GM18505 (cell line): ENCODE measurements at regions not wholly inside any gene's neighbourhood (a gene's known extent, or its start where the extent isn't known, plus 50 kb on each side); places are given as distances from the start of the nearest gene placed in this dataset.

ENCODE experiments used
- ATAC-seq: cut with Tn5 transposase; IDR thresholded peaks from one replicate; pipeline ENCODE4 v1.9.1; 2021; ENCODE audit not compliant: unreplicated experiment
- POLR2A ChIP-seq: IDR thresholded peaks from 4 replicates; pipeline ENCODE4 v1.6.1; 2011; ENCODE audit warnings: borderline replicate concordance; ENCODE audit not compliant: insufficient read depth, insufficient read length; ENCODE audit errors: extremely low read depth

DNA sequence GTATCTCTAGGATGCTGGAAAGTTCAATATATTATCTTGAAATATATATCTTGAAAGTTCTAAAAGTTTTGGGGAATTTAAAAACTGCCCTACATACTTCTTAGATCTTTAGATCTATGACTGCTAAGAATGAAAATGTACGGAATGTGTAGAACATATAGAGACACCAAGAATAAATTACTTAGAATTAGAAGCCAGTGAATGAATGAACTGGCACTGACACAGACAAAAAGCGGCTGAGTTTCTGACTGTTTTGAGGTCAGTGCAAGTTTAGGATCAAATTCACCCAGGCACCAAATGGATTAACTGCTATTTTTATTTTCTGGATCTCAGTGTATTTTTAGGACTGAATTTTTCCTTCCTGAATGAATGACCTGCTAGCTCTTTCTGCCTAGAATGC is 411.2 kb downstream of the KCTD12 start:
- ATAC-seq = no peak

GRCh38 chr13:76474356-76474755 is 411.8 kb downstream of the KCTD12 start:
- ATAC-seq = no peak

More for the DNA sequence above, 411.2 kb downstream of the KCTD12 start:
- TF ChIP-seq POLR2A = no peak

GRCh38 chr13:76473552-76474134 is 412.6 kb downstream of the KCTD12 start:
- TF ChIP-seq POLR2A = no peak
- ATAC-seq = peak; percentile 100

More at GRCh38 chr13:76474356-76474755, 411.8 kb downstream of the KCTD12 start:
- no peak for TF ChIP-seq POLR2A

DNA sequence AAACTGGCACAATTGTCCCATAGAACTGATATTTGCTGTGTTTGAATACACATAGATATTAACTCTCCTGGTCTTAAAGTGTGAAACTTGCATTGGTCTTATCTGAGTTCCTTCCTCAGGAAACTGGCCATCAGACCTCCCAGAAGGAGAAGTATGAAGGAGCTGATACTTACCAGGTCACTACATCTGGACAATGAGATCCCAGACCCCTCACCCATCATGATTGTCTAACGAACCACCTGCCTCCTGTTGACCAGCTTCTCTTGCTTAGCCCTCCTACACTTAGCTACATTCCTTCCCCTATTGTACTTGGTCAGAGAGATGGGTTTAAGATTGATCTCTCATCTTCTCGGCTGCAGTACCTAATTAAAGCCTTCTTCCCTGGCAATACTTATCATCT is 413.3 kb downstream of the KCTD12 start:
- ATAC-seq = no peak

DNA sequence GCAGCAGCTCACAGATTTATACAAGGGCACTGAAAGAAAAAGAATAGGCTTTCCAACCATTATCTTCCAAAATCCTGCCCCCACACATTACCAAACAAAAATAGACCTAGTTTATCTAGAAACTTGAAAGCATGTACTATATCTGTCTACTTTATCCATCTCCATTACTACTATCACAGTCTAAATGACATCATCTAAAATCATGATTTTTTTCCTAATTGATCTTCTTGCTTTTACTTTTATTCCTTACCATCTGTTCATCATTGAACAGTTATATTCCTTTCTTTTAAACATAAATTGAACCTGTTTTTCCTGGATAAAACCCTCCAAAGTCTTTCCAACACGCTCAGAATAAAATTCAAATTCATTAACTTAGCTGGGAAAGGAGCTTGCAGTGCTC is 414.7 kb downstream of the KCTD12 start:
- ATAC-seq = no peak
- TF ChIP-seq POLR2A = no peak

More for the DNA sequence above, 413.3 kb downstream of the KCTD12 start:
- no peak for TF ChIP-seq POLR2A

DNA sequence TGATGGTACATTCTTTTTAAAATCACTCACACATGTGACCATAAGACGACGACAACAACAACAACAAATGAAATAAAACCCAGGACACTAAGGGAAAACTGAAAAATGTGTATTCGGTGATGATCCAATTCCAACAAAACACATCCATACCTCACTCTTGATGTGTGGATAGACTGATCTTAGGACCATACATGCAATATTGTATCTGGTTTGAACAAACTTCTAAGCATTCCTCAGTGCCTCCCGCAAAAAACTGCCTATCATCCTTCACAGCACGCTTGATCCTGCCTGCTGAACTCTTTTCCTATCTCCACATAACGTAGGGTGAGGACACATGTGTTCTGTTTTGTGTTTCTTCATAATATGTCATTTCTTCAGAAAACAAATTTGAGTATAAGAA is 415.2 kb downstream of the KCTD12 start:
- TF ChIP-seq POLR2A = no peak
- no peak for ATAC-seq

- TF ChIP-seq POLR2A = no peak
- ATAC-seq = no peak
Measured at GRCh38 chr13:76466043-76466442, 420.2 kb downstream of the KCTD12 start.

- no peak for ATAC-seq
- TF ChIP-seq POLR2A = no peak
Measured at GRCh38 chr13:76463314-76463713, 422.9 kb downstream of the KCTD12 start.

DNA sequence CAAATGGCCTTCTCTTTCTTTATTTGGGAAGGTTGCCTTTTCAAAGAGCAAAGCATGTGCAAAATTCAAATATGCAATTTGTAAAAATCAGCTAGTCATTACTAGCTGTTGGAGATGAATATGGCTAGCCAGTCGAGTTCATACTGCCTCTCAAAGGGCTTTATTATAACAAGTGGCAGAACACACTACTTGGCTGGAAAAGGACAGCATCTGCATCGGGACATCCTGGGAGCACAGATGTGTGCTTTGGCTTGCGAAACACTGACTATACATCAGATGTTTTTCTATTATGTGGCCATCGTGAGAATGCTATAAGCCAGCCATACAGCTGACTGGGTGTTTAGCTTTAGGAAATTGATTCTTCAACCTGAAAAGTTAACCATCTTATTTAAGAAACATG is 424.2 kb downstream of the KCTD12 start:
- no peak for TF ChIP-seq POLR2A

GRCh38 chr13:76461484-76461883 is 424.7 kb downstream of the KCTD12 start:
- no peak for ATAC-seq
- no peak for TF ChIP-seq POLR2A

More for the DNA sequence above, 424.2 kb downstream of the KCTD12 start:
- no peak for ATAC-seq

DNA sequence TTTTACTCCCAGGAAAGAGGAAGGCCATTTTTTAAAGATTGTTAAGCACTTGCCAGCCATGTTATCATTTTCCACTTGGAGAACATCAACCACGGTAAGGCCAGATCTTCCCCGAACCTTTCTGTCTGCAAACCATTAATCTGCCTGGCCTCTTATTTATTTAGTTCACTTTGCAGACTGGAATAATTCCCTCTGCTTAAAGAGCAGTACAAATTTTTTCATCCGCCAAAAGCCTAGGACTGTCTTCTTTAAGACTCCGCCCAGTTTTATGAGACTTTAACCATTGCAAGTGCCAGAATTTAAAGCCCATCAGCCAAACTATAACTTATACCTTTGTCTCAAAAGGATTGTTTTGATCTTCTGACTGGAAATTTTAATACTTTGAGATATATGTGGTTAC is 426.3 kb downstream of the KCTD12 start:
- ATAC-seq = no peak
- no peak for TF ChIP-seq POLR2A

DNA sequence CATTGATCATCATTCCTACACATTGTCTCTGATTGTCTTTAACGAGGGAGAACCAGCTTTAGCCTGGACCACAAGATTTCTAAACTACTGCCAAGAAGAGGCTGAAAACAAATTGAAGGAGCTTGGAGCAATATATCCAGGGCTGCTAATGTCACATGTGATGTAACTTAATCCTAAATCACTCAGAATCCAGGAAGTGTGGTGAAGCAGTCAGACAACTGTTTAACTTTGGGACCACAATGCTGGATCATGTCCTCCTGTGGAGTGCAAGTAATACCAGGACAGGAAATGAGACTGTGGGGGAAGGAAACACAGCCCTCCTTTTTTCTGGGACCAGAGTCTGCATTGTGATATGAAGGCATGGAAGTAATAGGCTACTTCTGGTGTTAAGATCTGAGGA is 430.2 kb downstream of the KCTD12 start:
- ATAC-seq = no peak
- no peak for TF ChIP-seq POLR2A

DNA sequence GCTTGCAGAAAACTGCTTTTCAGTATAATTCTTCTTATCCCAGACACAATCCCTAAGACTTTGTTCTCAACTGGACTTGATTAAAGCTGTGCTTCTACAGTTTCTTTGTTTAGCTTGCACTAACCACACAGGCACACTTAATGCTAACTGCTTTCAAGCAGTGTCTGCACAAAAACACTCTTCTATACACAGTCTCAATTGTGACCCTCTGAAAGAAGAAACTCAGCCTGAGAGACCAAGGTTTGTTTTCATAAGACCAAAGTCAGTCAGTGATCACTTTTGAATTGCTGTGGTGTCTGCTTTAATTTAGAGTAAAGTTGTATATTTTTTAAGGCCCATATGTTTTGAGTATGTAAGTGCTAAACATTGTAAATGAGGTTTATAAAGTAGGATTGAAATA is 431.2 kb downstream of the KCTD12 start:
- no peak for TF ChIP-seq POLR2A
- ATAC-seq = no peak

DNA sequence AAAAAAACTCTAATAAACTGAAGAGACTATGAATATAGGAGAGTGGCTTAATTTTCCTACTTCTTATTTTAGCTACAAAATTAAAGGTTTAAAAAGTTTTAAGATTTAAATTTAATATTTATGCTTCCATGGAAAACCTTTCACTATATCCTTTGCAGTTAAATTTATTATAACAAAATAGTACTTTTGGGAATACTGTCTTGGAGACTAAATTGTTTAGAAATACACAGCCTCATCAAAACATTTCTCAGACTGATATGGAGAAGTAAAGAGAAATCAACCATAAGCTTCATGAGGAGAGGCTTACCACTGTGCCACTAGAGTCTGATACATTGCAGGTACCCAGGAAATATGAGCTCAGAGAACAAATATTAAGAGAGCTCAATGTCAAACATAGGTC is 436.5 kb downstream of the KCTD12 start:
- TF ChIP-seq POLR2A = no peak

GRCh38 chr13:76446191-76446590 is 440.0 kb downstream of the KCTD12 start:
- ATAC-seq = no peak
- TF ChIP-seq POLR2A = no peak

More for the DNA sequence above, 436.5 kb downstream of the KCTD12 start:
- no peak for ATAC-seq
